NCI-H345 treated with DMSO at 0.1 percent for 48 hours (cell line): ENCODE measurements at regions not wholly inside any gene's neighbourhood (a gene's known extent, or its start where the extent isn't known, plus 50 kb on each side); places are given as distances from the start of the nearest gene placed in this dataset.
"Not testable (repeated sequence)": the region's sequence is repeated elsewhere in the genome, so short reads cannot be mapped to it uniquely, and the experiment has no call there.

Source experiments
- DNase-seq: peaks from one replicate; lab custom pipeline; 2025; ENCODE audit not compliant: unreplicated experiment; lab: John Stamatoyannopoulos, UW

DNA sequence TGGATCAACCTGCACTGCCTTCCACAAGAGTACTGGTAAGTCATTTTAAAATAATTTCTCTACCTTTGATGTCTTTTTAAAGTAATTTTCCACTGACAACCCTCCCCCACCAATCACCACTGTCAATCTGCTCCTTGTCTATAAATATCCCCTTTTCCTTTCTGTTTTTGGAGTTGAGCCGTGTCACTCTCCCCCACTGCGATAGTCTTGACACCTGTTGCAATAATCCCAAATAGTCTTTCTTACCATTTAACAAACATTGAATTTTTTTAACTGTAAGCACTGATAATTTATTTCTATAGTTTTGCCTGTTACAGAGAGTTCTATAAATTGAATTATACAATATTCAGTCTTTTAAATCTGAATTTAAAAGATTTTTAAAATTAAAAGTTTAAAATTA, 420.9 kb downstream of the COL11A1 start:
- DNase-seq: no peak

DNA sequence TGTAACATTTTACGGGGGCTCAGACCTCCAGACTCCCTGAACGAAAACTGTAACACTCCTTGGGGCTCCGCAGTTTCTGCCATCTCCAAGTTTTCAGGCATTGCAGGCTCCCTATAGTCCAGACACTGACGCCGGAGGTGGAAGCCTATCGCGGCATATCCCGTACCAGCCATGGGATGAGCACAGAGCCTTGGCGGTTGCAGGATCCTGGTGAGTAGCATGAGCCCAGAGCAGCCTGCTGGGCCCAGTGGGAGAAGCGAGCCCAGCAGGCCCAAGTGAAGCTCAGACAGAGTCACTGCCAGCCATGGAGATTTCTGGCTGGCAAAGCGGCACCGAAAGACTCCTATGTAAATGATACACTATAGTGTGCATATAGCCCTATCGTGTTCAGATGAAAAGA, 446.8 kb downstream of the COL11A1 start:
- DNase-seq: no peak

DNA sequence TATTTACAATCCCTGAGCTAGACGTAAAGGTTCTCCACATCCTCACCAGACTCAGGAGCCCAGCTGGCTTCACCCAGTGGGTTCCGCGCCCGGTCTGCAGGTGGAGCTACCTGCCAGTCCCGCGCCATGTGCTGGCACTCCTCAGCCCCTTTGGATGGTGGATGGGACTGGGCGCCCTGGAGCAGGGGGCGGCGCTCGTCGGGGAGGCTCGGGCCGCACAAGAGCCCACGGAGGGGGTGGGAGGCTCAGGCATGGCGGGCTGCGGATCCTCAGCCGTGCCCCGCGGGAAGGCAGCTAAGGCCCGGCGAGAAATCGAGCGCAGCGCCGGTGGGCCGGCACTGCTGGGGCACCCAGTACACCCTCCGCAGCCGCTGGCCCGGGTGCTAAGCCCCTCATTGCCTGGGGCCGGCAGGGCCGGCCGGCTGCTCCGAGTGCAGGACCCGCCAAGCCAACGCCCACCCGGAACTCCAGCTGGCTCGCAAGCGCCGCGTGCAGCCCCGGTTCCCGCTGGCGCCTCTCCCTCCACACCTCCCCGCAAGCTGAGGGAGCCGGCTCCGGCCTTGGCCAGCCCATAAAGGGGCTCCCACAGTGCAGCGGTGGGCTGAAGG, 448.3 kb downstream of the COL11A1 start:
- not testable (repeated sequence) for DNase-seq

DNA sequence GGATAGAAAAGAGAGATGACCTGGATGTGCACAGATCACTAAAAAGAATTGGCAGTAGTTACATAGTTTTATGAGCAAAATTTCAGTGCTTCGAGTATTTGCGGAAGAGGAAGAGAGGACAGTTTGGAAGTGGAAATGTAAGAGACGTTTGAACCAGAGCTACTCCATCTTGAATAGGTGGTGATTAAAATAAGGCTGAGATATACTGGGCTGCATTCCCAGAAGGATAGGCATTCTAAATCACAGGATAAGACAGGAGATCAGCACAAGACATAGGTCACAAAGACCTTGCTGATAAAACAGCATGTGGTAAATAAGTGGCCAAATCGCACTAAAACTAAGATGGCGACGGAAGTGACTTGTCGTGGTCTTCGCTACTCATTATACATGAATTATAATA, 453.3 kb downstream of the COL11A1 start:
- DNase-seq: no peak

DNA sequence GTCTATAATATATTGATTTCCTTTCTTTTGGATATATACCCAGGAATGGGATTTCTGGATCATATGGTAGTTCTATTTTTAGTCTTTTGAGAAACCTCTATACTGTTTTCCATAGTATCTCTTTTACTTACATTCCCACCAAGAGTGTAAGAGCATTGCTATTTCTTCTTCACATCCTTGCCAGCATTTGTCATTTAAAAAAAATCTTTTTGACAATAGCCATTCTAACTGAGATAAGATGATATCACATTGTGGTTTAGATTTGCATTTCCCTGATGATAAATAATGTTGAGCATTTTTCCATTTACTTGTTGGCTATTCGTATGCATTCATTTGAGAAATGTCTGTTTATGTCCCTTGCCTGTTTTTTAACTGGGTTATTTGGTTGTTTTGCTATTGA, 467.4 kb downstream of the COL11A1 start:
- no peak for DNase-seq

DNA sequence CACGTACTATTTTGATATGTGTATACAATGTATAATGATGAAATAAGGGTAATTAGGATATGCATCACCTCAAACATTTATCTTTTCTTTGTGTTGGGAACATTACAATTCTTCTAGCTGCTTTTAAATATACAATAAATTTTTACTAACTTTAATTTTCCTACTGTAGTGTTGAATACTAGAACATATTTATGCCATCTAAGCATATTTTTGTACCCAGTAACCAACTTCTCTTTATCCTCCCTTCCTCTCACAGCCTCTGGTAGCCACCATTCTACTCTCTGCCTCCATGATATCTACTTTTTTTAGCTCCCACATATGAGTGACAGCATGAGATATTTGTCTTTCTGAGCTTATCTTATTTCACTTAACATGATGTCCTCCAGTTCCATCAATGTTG, 468.0 kb downstream of the COL11A1 start:
- DNase-seq: no peak

DNA sequence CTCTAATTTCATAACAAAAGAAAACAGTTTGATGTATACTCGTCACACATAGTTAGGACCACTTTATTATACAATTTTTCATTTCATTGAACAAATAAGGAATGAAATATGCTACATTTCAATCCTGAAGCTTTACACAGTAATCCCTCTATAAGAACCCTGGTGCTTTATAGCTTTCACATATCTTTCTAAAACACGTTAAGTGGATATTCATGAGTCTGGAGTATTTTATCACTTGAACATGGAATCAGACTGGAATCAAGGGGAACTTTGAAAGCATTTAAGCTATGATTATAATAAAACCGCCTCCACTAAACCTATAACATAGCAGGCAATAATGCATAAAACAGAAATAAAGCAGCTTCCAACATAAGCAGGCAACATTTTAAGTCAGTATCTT, 476.6 kb downstream of the COL11A1 start:
- DNase-seq: no peak

DNA sequence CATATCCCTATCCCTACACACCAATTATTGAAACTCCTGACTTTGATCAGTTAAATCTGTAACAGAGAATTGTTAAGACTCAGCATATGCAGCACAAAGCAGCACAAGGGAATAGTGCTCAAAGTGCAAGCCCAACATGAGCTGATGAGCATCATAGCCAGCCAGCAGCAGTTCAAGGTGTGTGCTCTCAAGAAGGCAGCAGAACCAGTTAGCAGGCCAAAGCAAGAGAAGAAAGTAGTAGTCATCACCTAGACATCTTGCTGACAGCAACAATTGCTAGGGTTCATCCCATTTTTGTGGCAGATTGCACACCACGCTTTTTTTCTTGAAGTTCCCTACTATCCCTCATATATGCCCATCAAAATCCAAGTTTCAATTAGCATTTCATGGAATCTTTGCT, 478.3 kb downstream of the COL11A1 start:
- DNase-seq: no peak

DNA sequence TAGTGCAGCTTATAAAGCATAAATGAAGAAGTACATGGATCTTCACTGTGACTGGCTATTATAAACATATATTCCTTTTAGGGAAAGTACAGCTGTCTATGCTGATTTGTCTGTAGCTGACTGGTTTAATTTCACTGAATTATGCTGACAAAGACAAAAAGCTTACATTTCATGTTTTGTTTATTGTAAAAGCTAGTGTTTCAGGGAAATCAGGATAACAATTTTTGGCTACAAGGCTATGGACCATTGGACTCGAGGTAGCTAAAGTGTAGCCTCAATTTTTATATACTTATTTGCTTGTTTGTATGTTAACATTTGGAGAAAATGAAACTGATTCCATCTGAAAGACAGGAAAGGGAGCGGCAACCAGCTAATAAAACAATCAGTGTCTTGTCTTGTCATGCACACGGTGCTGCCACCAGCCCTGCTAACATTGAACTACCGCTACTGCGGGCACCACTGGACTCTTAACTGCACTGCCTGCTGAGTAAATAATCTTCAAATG, 480.2 kb downstream of the COL11A1 start:
- peak; percentile 75 for DNase-seq

DNA sequence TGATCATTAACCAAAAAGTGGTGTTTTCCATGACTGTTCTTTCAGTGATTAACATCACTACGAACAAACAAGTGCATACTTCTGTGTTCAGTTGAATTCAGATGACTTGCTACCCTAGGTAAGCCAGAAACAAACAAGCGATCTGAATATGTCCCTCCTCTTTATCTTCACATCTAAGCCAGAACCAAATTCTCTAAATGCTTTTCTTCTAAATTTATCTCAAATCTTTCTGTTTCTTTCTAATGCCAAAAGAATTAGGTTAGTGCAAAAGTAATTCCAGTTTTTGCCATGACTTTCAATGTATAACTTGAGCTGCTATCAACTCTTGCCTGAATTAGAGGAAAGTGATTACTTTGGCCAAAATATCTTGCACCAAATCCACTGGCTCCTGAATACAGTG, 481.2 kb downstream of the COL11A1 start:
- no peak for DNase-seq

DNA sequence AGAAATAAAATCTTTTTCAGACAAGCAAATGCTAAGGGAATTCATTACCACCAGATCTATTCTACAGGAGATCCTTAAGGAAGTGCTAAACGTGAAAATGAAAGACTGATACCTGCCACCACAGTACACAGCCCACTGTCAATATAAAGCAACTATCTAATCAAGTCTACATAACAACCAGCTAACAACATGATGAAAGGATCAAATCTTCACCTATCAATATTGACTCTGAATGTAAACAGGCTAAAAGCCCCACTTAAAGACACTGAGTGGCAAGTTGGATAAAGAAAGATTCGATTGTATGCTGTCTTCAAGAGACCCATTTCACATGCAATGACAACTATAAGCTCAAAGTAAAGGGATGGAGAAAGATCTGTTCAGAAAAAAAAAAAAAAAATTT, 492.4 kb downstream of the COL11A1 start:
- no peak for DNase-seq

DNA sequence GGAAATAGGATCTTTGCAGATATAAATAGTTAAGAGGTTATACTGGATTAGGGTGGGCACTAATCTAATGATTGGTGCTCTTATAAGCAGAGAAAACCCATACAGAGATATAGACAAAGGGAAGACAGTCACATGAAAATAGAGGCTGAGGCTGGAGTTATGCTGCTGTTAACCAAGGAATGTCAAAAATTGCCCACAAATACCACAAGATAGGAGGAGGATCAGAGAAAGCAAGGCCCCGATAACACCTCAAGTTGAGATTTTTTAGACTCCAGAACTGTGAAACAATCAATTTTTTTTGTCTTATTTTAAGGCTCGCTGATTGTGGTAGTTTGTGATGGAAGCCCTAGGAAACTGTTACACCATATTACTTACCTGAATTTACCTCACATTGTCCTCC, 513.2 kb downstream of the COL11A1 start:
- no peak for DNase-seq

DNA sequence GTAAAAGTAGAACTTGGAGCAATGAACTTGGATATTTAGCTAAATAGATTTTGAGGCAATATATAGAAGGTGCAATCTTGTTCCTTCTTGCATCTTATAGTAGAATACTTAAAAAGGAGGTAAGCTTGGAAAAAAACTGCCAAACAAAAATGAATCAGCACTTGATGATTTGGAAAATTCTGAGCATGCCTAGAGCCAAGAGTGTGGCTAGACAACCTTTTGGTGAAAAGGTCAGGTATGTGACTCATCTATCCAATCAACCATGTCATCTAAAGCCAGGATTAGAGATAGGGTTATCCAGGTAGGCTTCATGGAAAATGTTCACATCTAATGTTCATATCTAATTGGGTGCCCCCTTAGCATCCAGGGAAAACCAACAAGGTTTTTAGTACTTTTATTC, 515.0 kb downstream of the COL11A1 start:
- no peak for DNase-seq

DNA sequence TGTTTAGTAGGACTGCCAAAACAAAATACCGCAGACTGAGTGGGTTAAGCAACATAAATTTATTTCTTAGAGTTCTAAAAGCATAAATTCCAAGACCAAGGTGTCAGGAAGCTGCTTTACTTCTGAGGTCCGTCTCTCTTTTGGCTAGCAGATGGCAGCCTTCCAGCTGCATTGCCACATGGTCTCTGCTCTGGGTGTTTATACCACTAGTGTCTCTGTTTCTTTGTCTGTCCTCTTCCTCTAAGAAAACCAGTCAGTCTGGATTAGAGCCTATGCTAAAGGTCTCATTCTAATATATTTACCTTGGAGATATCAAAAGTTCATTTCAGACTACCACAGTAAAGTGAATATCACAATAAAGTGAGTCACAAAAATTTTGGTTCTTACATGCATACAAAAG, 519.8 kb downstream of the COL11A1 start:
- no peak for DNase-seq

DNA sequence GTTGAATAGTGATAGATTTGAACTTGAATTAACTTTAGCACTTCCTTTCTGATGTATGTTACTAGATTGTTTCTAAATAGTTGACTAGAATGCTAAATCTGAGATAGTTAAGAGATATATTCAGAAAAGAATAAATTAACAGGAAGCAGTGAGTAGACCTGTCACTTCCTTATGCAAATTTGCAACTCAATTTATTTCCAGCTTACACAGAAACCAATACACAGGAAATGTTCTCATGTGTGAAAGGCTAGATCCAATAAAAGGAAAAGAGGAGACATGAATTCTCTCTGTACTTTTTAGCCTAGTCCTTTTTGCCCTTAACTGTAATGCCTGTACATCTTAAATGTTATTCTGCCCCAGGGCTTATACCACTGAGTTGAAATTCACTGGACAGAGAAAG, 522.3 kb downstream of the COL11A1 start:
- no peak for DNase-seq

DNA sequence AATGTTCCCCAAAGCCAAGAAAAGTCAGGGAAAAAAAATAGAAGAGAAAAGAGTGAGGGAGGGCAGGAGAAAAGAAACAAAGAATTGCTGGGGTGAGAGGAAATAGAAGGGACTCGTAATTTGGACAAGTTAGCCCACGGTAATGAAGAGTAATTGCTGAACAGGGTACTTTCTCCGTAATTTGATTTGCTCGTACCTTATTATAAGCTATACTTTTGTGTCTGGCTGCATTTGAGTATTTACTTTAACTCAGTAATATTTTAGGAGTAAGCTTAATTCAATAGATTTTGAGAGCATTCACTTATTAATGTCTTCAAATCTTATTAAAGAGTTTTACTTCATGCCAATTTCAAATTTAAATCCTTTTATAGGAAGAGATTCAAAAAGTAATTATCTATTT, 527.5 kb downstream of the COL11A1 start:
- no peak for DNase-seq

DNA sequence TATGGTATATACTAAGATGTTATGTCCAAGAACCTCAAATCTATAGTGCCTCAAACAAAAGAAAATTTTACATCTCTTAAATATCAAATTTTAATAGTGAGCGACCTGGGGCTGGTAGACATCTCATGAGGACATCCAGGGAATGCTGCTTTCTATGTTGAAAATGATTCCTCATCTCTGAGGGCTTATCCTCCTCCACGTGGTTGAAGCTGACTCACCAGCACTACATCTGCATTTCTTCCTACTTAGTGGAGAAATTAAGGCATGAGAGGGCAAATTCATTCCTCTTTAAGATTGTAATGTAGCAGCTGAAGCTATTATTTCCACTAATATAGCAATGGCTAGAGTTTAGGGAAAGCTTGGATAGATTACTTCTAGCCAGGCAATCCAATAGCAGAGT, 529.5 kb downstream of the COL11A1 start:
- DNase-seq: no peak

DNA sequence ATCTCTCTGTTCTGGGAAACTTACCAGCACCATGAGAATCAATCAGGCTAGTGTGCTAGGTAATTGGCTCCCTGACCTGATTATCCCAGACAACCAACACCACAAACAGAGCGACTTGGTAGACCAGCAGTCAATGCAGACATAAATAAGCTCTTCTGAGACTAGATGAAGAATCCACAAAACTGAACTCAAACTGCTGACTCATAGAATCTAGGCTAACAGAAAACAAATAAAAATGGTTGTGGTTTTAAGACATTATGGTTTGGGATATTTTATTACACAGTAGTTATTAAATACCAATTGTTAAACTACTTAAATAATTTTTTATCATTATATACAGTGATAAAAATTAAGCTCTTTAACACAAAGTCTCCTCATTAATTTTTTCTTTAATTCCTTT, 535.7 kb downstream of the COL11A1 start:
- no peak for DNase-seq

DNA sequence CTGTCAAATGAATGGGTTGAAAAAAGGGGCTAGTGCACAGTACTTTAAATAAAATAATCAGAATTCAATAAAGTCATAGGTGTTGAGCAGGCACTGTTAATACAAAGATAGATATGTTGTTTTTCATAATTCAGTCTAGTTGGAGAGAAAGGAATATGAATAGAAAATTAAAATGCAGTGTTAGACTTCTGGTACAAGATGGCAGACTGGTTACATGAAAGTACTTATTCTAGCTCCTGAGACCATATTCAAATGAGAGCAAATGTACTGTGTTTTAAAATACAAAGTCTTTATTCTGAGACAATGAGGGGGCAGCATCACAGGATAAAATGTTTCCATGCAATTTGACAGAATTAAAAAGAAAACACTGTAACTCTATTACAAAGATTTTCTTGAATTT, 542.1 kb downstream of the COL11A1 start:
- DNase-seq: no peak

DNA sequence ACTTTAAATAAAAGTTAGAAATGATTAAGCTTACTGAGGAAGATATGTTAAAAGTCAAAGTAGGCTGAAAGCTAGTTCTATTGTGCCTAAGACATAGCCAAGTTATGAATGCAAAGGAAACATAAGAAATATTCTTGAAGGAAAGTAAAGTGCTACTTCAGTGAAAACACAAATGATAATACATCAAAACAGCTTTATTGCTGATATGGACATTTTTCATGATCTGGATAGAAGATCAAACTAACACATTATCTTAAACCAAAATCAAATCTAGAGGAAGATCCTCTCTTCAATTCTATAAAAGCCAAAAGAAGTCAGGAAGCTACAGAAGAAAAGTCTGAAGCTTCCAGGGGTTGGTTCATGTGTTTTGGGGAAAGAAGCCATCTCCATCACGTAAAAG, 545.9 kb downstream of the COL11A1 start:
- DNase-seq: no peak

DNA sequence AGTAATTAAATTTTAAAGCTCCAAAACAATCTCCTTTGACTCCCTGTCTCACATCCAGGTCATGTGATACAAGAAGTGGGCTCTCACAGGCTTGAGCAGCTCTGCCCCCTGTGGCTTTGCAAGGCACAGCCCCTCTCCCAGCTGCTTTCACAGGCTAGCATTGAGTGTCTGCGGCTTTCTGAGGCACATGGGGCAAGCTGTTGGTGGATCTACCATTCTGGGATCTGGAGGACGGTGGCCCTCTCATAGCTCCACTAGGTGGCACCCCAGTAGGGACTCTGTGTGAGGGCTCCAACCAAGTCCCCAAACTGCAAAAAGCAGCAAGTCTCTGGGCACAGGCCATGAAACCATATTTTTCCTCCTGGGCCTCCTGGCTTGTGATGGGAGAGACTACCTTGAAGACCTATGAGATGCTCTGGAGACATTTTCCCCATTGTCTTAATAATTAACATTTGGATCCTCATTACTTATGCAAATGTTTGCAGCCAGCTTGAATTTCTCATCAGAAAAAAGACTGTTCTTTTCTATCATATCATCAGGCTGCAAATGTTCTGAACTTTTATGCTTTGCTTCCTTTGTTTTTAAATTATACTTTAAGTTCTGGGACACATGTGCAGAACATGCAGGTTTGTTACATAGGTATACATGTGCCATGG, 554.1 kb upstream of the OLFM3 start:
- no peak for DNase-seq

DNA sequence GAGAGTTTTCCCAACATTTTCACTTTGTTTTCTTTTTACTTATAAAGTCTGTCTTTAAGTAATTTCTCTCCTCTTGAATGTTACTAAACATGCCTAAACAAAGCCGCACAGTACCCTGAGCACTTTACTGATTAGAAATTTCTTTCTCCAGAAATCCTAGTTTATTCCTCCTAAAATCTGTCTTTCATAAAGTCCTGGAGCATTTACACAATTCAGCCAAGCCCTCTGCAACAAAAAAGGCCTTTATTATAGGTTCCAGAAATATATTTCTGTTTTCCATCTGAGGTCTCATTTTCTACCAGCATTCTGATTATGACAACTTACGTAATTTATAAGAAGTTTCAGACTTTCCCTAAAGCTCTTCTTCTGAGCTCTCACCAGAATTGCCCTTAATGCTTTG, 549.5 kb upstream of the OLFM3 start:
- no peak for DNase-seq
